CD4-positive, alpha-beta T cell treated with Interleukin-15 for 4 hours (primary cell): ENCODE measurements at regions not wholly inside any gene's neighbourhood (a gene's known extent, or its start where the extent isn't known, plus 50 kb on each side); places are given as distances from the start of the nearest gene placed in this dataset.

Source experiments
- DNase-seq: peaks from one replicate; pipeline ENCODE4 v3.0.0-alpha.2; 2020; ENCODE audit warnings: low spot score

DNA sequence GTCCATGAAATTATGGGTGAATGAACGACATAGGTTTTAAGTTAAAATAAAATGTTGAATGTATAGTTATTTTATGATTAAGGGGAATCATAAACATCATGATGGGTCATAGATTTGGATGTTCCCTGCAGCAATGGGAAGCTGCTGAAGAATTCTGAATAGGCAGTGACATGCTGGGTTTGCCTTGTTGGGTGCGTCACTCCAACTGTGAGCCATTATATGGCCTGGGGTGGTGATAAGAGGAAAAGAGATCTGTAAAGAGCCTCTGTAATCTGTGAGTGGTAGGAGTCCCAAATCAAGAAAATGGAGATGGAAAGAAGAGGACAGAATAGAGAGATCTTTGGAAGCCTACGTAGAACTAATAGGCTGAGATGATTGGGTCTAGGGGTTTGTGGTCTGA, 58.1 kb upstream of the GPR26 start:
- no peak for DNase-seq

- DNase-seq: no peak
These were observed 54.9 kb upstream of the GPR26 start for GRCh38 chr10:123611243-123611642.

- DNase-seq: no peak
These were observed 54.3 kb upstream of the GPR26 start for GRCh38 chr10:123611876-123612275.

- DNase-seq: no peak
These were observed 52.8 kb upstream of the GPR26 start for GRCh38 chr10:123613346-123613850.

DNA sequence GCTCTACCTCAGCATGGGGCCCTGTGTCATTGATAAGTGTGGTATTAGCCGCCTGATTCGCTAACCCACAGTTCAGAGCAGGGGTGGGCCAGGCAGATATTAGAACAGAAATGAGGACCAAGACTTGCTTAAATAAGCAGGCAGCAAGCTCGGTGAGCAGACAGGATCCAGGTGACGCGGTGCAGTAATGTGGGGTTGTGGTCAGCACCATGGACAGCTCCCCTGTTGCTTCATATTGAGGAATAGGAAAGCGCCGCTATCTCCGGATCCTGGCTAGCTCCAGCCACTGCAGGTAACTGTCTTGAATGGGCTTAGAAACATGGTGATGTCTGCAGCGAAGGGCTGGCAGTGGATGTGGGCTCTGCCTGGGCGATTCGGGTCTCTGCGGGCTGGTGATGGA, 51.3 kb upstream of the GPR26 start:
- DNase-seq: peak; percentile 4
